ENCODE measurements at regions not wholly inside any gene's neighbourhood (a gene's known extent, or its start where the extent isn't known, plus 50 kb on each side); places are given as distances from the start of the nearest gene placed in this dataset.

GRCh38 chr5:71973563-71973962 is 133.7 kb upstream of the MAP1B start:
- Histone ChIP-seq H3K79me2 (ENCODE audit: insufficient read depth, low read depth) (no peaks in the 10 kb centered on the region), H3K27ac (no peak overlapping the region), H3K4me2 (no peak overlapping the region), H3K27me3 (ENCODE audit: insufficient read depth, low read depth) (no peaks in the 10 kb centered on the region), H3K36me3 (ENCODE audit: insufficient read depth) (no peaks in the 10 kb centered on the region), H3K9ac (no peak overlapping the region), H2AFZ (ENCODE audit: low read depth) (no peak overlapping the region), H4K20me1 (ENCODE audit: insufficient read depth) (no peaks in the 10 kb centered on the region), H3K4me1 (ENCODE audit: low read depth, poor library complexity, severe bottlenecking) (no peaks in the 10 kb centered on the region), H3K4me3 (IDR thresholded peaks at IDR 0.05; ENCODE audit: insufficient read depth, low read depth, low read length) (no peak overlapping the region)
- no peak for TF ChIP-seq CTCF (conservative IDR thresholded peaks at IDR 0.05; ENCODE audit: low read depth, low read length)

DNA sequence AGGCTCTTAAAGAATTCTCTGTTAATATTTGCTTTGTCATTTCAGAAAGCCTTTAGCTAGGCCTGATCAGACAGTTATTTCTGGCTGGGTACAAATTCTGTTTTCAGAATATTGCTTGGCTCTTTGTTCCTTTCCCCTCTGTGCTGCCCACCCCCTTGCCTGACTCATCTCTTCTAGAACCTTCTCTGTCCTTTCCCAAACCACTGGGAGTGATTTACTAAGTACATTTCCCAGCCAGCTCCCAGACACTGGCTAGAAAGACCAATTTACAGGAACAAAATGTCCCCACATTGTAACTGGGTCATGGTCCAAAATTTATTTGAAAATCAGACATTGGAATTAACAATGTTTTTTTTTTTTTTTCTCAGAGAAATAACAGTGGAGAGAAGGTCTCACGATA is 133.1 kb upstream of the MAP1B start:
- Histone ChIP-seq H3K27ac (no peak overlapping the region), H4K20me1 (ENCODE audit: insufficient read depth) (no peaks in the 10 kb centered on the region), H3K4me2 (no peak overlapping the region), H3K79me2 (ENCODE audit: insufficient read depth, low read depth) (no peaks in the 10 kb centered on the region), H3K4me3 (IDR thresholded peaks at IDR 0.05; ENCODE audit: insufficient read depth, low read depth, low read length) (no peak overlapping the region), H3K27me3 (ENCODE audit: insufficient read depth, low read depth) (no peaks in the 10 kb centered on the region), H2AFZ (ENCODE audit: low read depth) (no peak overlapping the region), H3K36me3 (ENCODE audit: insufficient read depth) (no peaks in the 10 kb centered on the region), H3K9ac (no peak overlapping the region), H3K4me1 (ENCODE audit: low read depth, poor library complexity, severe bottlenecking) (no peaks in the 10 kb centered on the region)
- TF ChIP-seq CTCF (conservative IDR thresholded peaks at IDR 0.05; ENCODE audit: low read depth, low read length) = no peak

DNA sequence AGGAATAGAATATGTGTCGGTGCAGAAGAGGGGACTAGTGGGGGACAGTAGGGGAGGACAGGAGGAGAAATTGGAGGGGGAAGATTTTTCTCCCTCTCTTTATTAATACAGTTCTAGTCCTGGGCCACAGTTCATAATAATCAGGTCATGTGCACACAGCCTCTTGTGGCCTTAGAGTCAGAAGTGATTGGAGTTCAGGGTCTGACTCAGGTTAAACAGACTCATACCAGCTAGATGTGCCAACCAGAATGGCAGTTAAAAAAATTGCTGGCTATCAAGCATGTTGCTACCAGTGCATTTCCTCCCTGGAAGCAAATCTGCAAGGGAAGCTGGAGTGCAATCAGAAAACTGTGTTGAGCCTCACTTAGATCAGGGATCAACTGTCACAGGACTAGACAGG is 132.7 kb upstream of the MAP1B start:
- Histone ChIP-seq H3K4me2 (no peak overlapping the region), H3K36me3 (ENCODE audit: insufficient read depth) (no peaks in the 10 kb centered on the region)

DNA sequence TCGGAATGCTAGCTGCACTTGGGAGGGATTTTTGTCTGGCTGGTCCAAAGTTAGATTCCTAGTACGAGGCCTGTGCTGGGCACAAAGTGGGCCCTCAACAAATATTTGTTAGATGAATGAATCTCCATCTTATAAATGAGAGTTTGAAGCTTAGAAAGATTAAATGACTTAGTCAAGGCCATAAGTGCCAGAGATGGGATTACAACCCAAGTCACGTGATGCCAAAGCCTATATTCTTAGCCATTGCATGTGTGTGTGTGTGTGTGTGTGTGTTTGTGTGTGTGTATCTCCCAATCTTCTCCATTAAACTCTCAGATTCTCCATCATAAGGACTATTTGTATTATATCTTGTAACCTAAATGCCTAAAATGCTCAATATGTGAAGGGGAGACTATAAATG is 130.8 kb upstream of the MAP1B start:
- no peak overlapping the region for H2AFZ ChIP-seq (ENCODE audit: low read depth)
- H3K9ac ChIP-seq = no peak overlapping the region
- TF ChIP-seq CTCF (conservative IDR thresholded peaks at IDR 0.05; ENCODE audit: low read depth, low read length) = no peak
- no peaks in the 10 kb centered on the region for H4K20me1 ChIP-seq (ENCODE audit: insufficient read depth)
- H3K27ac ChIP-seq = no peak overlapping the region
- H3K27me3 ChIP-seq (ENCODE audit: insufficient read depth, low read depth) = no peaks in the 10 kb centered on the region
- H3K4me2 ChIP-seq = no peak overlapping the region
- no peaks in the 10 kb centered on the region for H3K79me2 ChIP-seq (ENCODE audit: insufficient read depth, low read depth)
- H3K4me3 ChIP-seq (IDR thresholded peaks at IDR 0.05; ENCODE audit: insufficient read depth, low read depth, low read length) = no peak overlapping the region
- H3K36me3 ChIP-seq (ENCODE audit: insufficient read depth) = no peaks in the 10 kb centered on the region
- no peaks in the 10 kb centered on the region for H3K4me1 ChIP-seq (ENCODE audit: low read depth, poor library complexity, severe bottlenecking)

More for the DNA sequence above, 132.7 kb upstream of the MAP1B start:
- Histone ChIP-seq H2AFZ (ENCODE audit: low read depth) (no peak overlapping the region), H4K20me1 (ENCODE audit: insufficient read depth) (no peaks in the 10 kb centered on the region), H3K9ac (no peak overlapping the region), H3K4me1 (ENCODE audit: low read depth, poor library complexity, severe bottlenecking) (no peaks in the 10 kb centered on the region), H3K4me3 (IDR thresholded peaks at IDR 0.05; ENCODE audit: insufficient read depth, low read depth, low read length) (no peak overlapping the region), H3K27ac (no peak overlapping the region), H3K27me3 (ENCODE audit: insufficient read depth, low read depth) (no peaks in the 10 kb centered on the region), H3K79me2 (ENCODE audit: insufficient read depth, low read depth) (no peaks in the 10 kb centered on the region)
- no peak for TF ChIP-seq CTCF (conservative IDR thresholded peaks at IDR 0.05; ENCODE audit: low read depth, low read length)

GRCh38 chr5:71977311-71977710 is 130.0 kb upstream of the MAP1B start:
- no peaks in the 10 kb centered on the region for H4K20me1 ChIP-seq (ENCODE audit: insufficient read depth)
- H3K9ac ChIP-seq = no peak overlapping the region
- H3K36me3 ChIP-seq (ENCODE audit: insufficient read depth) = no peaks in the 10 kb centered on the region
- no peak overlapping the region for H3K4me2 ChIP-seq
- no peak overlapping the region for H3K4me3 ChIP-seq (IDR thresholded peaks at IDR 0.05; ENCODE audit: insufficient read depth, low read depth, low read length)
- no peaks in the 10 kb centered on the region for H3K27me3 ChIP-seq (ENCODE audit: insufficient read depth, low read depth)
- TF ChIP-seq CTCF (conservative IDR thresholded peaks at IDR 0.05; ENCODE audit: low read depth, low read length) = no peak
- H3K27ac ChIP-seq = no peak overlapping the region
- no peaks in the 10 kb centered on the region for H3K4me1 ChIP-seq (ENCODE audit: low read depth, poor library complexity, severe bottlenecking)
- H2AFZ ChIP-seq (ENCODE audit: low read depth) = no peak overlapping the region
- no peaks in the 10 kb centered on the region for H3K79me2 ChIP-seq (ENCODE audit: insufficient read depth, low read depth)

Measured in KMS-11 (cell line).